ENCODE measurements at regions not wholly inside any gene's neighbourhood (a gene's known extent, or its start where the extent isn't known, plus 50 kb on each side); places are given as distances from the start of the nearest gene placed in this dataset.
"Not testable (repeated sequence)": the region's sequence is repeated elsewhere in the genome, so short reads cannot be mapped to it uniquely, and the experiment has no call there.

DNA sequence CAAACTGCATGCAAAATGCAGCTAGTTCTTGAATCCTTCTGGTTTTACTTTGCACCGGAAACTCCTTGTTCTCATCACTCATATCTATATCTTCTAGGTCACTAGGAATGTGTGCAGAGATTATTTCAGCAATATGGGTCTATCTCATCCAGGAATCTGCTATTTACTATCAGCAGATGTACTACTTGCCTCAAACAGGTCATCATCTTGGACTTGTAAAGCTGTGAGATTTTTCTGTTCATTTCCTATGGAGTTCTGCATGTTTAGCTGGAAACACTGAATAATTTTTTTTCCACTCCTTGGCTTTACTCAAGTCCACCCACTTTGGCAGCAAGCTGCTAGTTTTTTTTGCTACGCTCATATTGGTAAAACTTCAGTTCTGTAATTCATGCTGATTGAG lies 334.8 kb downstream of the RPIA start:
- not testable (repeated sequence) for DNase-seq

DNA sequence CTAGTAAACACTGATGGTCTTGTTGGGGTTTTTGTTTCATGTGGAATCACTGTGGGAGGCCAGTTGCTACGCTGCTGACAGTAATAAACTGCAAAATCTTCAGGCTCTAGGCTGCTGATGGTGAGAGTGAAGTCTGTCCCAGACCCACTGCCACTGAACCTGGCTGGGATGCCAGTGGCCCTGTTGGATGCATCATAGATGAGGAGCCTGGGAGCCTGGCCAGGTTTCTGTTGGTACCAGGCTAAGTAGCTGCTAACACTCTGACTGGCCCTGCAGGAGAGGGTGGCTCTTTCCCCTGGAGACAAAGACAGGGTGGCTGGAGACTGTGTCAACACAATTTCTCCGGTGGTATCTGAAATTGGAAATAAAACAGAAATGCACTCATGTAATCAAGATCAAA lies 335.6 kb downstream of the RPIA start:
- not testable (repeated sequence) for DNase-seq

DNA sequence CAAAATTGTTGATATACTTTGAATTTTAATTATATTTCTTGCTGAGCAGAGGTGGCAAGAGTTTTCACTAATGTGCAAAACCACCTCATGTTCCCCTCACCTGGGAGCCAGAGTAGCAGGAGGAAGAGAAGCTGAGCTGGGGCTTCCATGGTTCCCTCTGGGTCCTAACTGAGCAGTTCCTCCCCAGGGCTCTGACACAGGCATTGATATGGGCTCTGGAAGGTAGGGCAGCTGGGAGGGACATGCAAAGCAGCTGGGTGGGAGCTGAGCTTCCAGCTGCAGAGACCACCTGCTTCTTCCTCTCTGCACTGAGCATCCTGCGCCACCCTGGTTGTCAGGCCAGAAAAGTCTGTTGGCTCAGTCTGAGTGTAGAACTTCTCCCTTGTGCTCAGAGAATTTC lies 336.1 kb downstream of the RPIA start:
- not testable (repeated sequence) for DNase-seq

DNA sequence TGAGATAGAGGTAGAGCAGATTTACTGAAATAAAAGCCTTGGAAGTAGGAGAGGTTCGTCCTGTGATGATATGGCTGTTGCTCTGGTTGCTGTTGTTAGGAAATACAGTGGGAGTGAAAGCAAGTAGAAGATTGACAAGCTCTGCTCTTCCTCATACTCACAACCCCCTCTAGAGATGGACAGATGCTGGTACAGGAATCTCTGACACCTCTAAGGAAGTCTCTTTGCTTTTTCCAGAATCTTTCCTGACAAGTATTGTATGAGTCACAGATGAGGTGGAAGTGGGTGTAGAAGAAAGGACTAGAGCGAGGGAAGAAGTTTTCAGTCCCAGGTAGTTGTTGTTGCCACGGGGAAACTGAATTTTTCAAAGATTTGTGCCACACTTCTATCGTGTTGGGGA lies 337.8 kb downstream of the RPIA start:
- DNase-seq = not testable (repeated sequence)

DNA sequence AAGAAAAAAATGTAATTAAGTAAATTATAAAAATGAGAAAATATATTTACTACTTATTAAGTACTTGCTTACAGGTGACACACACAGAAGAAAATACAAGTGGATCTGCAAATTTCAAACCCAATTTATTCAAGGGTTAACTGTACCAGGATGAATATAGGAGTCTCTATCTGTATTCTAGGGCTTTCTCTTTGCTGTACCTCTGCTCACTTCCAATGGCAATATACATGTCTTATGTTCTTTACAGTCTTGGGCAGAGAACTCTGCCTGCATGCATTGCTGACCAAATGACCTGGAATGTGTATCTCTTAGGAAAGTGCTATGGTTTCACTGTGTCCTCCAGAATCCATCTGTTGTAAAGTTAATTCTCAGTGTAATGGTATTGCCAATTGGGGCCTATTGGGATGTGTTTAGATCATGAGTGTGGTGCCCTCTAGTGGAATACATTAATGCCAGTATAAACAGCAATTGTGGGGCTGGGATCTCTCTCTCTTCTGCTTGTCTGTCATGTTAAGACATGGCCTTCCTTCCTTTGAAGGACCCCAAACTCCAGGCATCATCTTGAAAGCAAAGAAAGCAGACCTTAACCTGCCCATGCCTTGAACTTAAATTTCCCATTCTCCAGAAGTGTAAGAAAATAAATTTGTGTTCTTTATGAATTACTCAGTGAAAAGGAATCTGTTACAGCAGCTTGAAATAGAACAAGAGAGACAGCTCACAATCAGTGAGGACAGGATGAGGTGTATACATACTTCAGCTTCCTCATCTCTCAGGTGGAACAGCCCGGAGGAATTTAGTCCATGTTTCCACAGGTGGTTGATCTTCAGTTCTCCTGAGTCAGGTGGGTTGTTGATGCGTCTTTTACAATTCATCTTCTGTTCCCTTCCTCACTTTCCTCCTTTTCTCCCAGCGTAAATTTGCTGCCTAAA lies 356.9 kb downstream of the RPIA start:
- DNase-seq = peak; percentile 3

DNA sequence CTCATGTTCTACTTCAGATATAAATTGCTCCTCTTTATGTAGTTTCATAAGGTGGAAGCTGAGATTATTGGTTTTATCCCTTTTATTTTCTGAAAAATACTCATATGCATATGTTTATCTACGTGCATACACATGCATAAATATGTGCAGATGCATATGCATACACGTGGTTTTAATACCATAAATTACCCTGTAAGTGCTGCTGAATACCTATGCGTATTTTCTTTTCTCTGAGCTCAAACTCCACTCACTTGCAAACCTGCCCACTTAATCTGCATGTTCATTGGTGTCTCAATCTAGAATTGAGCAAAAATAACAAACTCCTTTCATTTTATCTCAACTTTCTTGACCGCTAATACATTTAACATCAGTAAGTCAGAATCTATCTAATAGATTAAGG lies 367.1 kb downstream of the RPIA start:
- not testable (repeated sequence) for DNase-seq

DNA sequence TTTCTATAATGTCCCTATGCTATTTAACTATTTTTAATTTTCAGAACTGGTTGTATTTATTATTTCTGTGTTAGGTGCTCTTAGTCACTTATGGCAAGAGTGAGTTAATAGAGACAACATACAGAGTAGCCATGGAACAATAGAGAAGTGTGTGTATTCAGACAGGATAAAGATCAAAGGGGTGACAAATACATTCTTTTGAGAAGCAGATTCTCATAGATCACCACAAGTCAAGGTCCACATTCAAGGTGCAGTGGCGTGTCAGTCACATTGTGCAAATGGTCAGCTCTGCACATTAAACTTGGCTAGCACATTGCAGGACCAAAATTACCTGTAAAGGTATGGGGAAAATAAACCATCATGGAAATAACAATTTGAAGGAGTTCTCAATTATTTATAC lies 369.7 kb downstream of the RPIA start:
- DNase-seq = not testable (repeated sequence)

DNA sequence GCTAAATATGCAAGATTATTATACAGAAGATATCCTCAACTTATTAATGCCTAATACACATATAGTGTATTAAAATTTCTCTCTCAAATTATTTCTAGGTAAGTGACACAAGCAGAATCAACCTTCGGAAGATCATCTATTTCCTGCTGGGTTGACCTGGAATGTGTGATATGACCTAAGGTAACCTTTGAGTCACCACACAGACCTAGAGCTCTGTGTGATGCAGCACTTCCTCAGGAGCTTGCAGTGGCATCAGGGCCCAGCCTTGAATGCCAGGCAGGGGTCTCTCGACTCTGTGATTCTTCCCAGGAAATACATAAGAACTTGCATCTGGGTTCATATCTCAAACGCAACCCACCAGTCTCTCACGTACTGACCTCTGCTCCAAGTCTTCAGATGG lies 385.3 kb downstream of the RPIA start:
- not testable (repeated sequence) for DNase-seq

DNA sequence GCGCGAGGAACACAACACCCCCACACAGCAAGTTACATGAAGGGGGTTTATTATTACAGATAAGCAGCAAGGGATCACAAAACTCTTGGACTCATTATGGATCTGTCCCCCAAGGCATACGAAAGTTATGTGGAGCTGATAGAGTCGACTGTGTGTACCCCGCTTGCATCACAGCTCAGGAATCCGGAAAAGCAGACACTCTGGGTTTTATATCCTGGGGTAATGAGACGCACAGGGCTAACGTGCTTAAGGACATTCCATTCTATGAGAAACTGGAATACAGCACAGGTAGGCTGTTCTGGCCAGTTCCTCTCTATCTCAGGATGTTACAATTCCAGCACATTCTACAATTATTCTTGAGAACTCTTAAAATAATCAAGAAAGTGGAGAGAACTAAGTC lies 401.4 kb downstream of the RPIA start:
- DNase-seq = not testable (repeated sequence)

DNA sequence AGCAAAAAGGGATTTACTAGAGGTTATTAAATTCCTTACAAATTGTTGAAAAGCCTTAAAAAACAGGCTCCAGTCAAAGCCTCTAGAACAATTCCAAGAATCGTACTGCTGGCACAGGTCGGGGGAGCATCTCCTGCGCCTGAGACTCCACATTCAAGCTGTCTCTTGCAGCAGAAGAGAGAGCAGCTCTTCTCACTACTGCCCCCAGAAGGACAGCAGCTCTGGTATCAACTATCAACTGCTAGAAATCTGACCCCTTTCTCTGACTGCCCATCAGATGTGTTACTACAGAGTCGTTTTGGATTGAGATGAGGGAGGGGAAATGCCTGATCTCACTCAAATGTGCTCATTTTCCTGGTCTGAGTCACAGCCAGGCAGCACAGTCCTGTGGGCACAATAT lies 403.6 kb downstream of the RPIA start:
- not testable (repeated sequence) for DNase-seq

DNA sequence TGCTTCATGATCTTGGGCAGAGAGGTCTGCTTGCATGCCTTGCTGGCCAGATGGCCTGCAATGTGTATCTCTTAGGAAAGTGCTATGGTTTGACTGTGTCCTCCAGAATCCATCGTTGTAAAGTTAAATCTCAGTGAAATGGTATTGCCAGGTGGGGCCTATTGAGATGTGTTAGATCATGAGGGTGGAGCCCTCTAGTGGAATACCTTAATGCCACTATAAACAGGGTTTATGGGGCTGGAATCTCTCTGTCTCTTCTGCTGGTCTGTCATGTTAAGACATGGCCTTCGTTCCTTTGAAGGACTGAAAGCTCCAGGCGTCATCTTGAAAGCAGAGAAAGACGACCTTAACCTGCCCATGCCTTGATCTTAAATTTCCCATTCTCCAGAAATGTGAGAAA lies 411.1 kb downstream of the RPIA start:
- DNase-seq = not testable (repeated sequence)

DNA sequence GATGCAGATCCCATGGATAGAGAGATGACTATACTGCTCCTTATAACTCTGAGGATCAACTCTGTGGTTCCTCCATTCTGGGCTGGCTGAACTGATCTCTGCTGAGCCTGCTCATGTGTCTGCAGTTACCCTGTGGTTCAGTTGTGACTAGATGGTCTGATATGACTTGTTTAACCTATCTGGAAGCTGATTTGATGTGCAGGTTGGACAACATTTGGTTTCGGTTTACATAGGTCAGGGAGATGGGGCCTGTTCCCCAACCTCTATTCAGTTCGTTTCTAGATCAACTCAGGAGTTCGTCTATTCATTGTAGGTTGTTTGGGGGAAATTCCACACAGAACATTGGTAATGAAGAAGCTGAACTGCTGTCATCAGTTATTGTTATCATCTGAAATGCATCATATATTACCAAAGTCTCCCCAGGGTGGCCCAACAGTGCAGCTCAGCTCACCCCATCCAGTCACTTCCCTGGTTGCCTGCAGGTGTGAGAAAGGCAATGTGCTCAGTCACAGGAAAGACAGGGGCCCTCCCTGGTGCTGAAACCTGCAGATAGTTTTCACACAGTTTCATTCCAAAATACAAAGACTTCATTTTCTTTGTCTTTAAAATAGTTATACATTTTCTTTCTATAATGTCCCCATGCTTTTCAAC lies 415.0 kb downstream of the RPIA start:
- not testable (repeated sequence) for DNase-seq

DNA sequence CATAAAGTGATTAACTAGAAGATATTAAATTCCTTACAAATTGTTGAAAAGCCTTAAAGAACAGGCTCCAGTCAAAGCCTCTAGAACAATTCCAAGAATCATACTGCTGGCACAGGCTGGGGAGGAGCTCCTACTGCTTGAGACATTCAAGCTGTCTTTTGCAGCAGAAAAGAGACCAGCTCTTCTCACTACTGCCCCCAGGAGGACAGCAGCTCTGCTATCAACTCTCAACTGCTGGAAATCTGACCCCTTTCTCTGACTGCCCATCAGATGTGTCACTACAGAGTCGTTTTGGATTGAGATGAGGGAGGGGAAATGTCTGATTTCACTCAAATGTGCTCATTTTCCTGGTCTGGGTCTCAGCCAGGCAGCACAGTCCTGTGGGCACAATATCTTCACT lies 421.0 kb downstream of the RPIA start:
- not testable (repeated sequence) for DNase-seq

DNA sequence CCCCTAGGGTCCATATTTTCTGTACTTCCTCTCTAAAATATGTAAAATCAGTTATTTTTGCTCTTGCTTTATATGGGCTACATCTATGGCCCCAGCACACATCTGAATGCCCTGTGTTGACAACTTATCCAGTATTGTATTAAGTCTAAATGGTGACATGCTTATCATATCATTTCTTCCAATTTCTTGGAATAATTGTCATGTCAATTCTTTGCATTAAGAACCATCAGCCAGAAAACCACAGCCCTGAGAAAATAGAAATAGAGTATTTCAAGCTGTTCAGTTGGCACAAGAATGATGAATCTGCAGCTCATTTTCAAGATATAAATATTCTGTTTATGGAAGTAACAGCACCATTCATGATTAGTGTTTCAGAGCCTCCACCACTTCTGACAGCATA lies 421.8 kb downstream of the RPIA start:
- DNase-seq = not testable (repeated sequence)

DNA sequence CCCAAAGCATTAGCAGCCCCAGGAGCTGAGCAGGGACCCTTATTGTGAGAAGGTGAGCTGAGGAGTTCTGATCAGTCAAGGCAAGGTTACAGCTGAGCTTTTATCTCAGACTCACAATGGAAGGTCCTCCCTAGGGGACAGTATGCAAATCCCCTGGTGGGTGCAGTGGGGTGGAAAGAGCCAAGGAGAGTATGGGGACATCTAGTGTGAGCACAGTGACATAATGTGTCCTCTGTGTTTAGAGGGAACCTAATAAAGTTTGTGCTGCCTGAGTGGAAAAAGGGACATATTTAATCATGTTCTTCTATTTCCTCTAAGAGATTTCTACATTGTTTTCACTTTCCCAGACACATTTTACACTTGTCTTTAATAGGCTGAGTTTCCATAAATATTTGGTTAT lies 438.0 kb downstream of the RPIA start:
- DNase-seq = not testable (repeated sequence)

DNA sequence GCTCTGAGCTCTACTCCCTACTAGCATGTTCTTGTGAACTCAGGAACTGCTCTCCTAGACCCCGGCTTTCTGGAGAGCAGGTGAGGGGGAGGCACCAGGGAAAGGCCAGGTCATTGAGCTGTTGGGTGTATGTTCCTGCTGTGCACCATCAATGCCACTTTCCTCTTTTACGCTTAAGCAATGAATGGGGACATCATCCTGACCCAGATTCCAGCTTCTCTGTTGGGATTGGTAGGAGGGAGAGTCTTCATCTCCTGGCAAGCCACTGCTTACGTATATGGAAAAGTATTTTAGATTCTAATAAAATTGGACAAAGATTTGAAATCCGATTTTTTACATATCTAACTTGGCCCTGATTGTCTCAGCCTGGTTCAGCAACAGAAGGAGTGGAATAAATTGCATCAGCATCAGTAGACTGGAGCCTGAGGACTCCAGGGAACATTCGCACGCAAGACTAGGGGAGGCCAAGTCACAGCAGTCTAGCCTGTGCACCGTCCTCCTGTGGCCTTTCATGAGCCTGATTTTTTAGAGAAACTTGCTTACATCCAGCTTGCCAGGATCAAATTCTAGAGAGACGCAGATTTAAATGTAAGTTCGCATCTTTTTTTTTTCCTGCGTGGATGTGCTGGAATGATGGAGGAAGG lies 439.3 kb downstream of the RPIA start:
- not testable (repeated sequence) for DNase-seq

DNA sequence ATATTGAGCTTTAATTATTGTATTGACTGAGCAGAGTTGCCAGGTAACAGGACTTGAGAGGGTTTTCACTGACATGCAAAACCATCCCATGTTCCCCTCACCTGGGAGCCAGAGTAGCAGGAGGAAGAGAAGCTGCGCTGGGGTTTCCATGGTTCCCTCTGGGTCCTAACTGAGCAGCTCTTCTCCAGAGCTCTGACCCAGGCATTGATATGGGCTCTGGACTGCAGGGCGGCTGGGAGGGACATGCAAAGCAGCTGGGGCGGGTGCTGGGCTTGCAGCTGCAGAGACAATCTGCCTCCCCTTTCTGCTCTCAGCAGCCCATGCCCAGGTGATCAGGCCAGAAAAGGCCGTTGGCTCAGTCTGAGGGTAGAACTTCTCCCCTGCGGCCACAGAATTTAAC lies 451.5 kb downstream of the RPIA start:
- DNase-seq = not testable (repeated sequence)

DNA sequence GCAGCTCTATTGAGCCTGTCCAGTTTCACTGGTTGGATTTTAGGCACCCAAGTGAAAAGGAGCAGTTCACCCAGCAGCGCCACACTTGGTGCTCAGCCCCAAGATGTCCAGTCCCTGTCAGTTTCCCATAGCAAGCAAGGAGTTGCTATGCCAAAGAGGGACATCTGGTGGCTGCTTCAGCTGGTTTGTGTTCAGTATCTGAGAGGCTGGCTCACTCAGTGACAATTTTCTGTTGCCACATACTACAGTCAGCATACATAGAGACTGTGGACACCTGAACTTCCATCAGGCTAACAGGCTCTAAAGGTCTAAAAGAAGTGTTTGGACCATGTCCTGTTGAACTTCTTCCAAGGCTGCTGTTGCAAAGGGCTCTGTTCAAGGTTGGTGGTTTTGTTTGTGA lies 453.9 kb downstream of the RPIA start:
- not testable (repeated sequence) for DNase-seq

DNA sequence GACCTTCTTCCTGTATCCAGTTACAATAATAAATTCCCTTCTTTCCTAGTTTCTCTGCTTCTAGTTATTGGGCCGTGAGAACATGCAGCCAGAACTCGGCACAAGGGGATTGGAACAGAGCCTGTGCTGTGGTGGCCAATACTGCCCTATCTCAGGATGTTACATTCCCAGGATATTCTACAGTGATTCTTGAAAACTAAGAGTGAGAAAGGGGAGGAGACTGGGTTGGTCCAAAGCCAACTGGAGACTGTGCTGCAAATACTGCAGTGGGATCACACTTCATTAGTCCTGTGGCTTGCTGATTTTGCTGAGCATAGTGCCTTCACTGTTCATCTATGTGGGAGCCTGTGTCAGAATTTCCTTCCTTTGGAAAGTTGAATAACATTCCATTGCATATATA lies 456.8 kb downstream of the RPIA start:
- not testable (repeated sequence) for DNase-seq

DNA sequence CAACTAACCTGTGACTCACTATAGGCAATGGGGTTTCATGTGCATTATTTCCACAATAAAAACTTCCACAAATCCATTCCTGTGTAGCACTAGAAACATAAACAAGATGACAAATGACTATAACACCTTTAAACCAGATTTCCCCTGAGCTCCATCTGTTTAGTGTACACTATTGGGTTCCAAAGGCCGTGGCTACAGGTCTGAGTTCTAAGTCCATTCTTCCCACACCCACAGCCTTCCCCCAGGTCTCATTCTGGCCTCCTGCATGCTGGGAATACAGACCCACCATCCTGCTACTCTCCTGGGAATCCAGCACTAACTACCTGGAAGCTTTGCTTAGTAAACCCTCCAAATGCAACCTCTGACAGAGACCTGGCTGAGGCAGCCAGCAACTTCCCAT lies 460.2 kb downstream of the RPIA start:
- DNase-seq = not testable (repeated sequence)

DNA sequence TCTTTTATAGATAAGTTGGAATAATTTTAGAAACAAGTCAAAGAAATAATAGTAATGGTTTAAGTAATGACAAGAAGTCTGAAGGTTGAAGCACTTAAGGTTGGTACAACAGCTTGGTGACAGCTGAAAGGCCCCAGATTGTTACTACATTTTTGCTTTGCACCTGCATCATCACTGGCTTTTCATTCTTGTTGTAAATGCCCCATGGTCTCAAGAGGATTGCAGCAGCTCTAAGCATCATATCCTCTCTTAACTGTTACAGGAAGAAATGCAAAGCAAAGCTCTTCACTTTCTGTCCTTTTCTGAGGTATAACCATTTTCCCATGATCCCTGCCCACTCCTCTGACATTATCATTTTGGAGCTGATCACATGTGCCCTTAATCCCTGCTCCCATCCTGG lies 461.0 kb downstream of the RPIA start:
- not testable (repeated sequence) for DNase-seq

DNA sequence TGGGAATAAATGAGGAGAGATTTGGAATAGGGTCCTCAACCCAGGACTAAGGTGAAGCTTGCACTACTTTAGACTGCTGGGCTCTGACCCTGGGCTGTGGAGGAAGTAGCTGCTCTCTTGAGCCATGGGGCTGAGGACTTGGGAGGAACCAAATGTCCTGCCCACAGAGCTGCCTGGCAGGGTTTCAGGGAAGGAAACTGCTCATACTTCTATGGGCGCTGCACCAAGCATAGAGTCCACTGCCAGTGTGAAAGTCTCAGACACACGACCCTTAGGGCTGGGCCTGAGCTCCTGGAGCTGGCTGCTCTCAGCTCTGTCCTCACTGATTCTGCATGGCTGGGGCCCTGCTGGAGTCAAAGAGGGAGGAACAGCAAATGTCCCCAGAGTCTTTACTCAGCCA lies 461.7 kb downstream of the RPIA start:
- DNase-seq = not testable (repeated sequence)

DNA sequence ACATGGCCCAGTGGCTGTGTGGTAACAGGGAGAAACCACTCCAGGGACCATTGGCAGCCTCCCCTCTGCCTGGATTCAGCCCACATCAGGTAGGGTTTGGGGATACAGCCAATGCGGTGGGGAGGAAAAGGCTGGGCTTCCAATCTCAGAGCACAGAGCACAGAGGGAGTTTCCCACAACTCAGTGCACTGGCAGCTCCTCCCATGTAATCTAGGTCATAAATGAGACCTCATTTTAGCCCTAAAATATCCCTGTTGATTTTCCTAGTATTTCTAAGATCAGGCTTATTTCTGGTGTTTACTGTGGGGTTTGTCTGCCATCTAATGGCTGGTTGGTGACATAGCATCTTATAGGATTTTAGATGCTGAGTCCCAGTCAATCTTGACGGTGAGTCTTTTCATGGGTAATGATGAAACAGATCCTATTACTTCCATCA lies 462.8 kb downstream of the RPIA start:
- DNase-seq = not testable (repeated sequence)

DNA sequence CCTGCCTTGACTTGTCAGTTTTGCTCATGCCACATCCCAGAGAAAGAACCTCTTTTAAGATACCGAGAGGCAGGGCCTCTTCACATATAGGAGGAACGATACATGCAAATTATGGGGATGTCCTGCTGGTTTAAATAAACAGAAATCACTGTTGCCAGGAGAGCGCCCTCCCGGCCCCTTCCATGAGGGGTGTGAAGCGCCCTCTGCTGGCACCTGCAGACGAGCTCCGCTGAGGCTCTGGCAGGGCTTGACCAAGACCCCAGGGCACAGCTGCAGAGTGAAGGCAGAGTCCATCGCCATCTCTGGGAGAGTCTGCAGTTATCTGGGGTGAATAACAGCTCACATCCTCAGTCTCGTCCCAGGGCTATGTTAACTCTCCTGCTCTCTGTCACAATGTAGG lies 468.8 kb downstream of the RPIA start:
- not testable (repeated sequence) for DNase-seq

All from NCI-H345 (cell line).